HepG2 (cell line): ENCODE measurements at regions not wholly inside any gene's neighbourhood (a gene's known extent, or its start where the extent isn't known, plus 50 kb on each side); places are given as distances from the start of the nearest gene placed in this dataset.

ENCODE experiments used
- CREB1 ChIP-seq, 2 experiments: fragments of 450-650 bp in 1 of 2; IDR thresholded peaks; 2 replicates each; pipeline ENCODE4 v1.6.1; 2016 to 2017; ENCODE audit warnings: control low read depth in 1 of 2, mild to moderate bottlenecking in 1 of 2, missing compliant biosample characterization in 1 of 2, missing genetic modification characterization in 1 of 2
- FOXA3 ChIP-seq: IDR thresholded peaks from 2 replicates; pipeline ENCODE4 v1.6.1; 2016; ENCODE audit warnings: missing genetic modification reagents, missing compliant biosample characterization
- KLF15 ChIP-seq: sonication (generic); formaldehyde crosslinking; IDR thresholded peaks from 2 replicates; pipeline ENCODE4 v1.8.1; 2023; ENCODE audit warnings: borderline replicate concordance, mild to moderate bottlenecking, inconsistent platforms, missing genetic modification reagents, mixed read lengths
- MYC ChIP-seq: sonication (generic); formaldehyde crosslinking; IDR thresholded peaks from 2 replicates; pipeline ENCODE4 v1.9.0; 2021; ENCODE audit warnings: missing genetic modification reagents, borderline replicate concordance
- NCOR1 ChIP-seq: fragments of 200-600 bp; sonication (generic); IDR thresholded peaks from 2 replicates; pipeline ENCODE4 v1.7.0; 2017; ENCODE audit warnings: antibody characterized with exemption, low read length, borderline replicate concordance
- NONO ChIP-seq, 2 experiments: fragments of 450-650 bp in 1 of 2; sonication (generic) in 1 of 2; formaldehyde crosslinking in 1 of 2; IDR thresholded peaks in 1 of 2; conservative IDR thresholded peaks in 1 of 2; 2 replicates each; pipeline versions ENCODE4 v1.6.1 to v1.8.0; 2017 to 2022; ENCODE audit warnings: mild to moderate bottlenecking in 1 of 2, missing genetic modification reagents in 1 of 2, moderate library complexity in 1 of 2
- TCF7 ChIP-seq: sonication (generic); IDR thresholded peaks from 2 replicates; pipeline ENCODE4 v1.6.1; 2016; ENCODE audit warnings: antibody characterized with exemption, low read depth
- TF ChIP-seq, protein P1 (sequence below): sonication (generic); formaldehyde crosslinking; IDR thresholded peaks from 2 replicates; pipeline ENCODE4 v1.5.1; 2020; ENCODE audit warnings: missing genetic modification reagents, mild to moderate bottlenecking, borderline replicate concordance
- TF ChIP-seq, protein P2 (sequence below): sonication (generic); formaldehyde crosslinking; IDR thresholded peaks from 2 replicates; pipeline ENCODE4 v1.8.0; 2022; ENCODE audit warnings: mild to moderate bottlenecking, missing genetic modification reagents, borderline replicate concordance
- TF ChIP-seq, protein P3 (sequence below): sonication (generic); formaldehyde crosslinking; IDR thresholded peaks from 2 replicates; pipeline ENCODE4 v1.8.0; 2022; ENCODE audit warnings: mild to moderate bottlenecking, missing genetic modification reagents

DNA sequence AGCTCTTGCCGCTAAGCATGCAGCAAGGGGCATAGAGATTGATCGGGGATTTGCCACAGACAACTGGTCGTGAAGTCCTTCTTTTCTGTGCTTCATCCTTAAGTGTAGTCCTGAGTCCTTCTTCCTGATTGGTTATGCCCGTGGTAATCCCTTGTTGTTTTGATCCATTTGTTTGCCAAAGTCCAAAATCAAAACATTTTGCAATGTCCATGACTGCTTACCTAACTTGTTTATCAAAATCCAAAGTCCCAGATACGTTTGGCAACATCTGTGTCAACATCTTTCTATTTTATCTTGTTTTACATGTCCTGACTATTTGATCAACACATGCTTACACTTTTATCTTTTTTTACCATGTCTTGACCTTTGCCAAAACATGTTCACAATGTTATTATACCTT, 229.0 kb upstream of the ZNF804A start (continued):
- TF ChIP-seq, protein P1, sequence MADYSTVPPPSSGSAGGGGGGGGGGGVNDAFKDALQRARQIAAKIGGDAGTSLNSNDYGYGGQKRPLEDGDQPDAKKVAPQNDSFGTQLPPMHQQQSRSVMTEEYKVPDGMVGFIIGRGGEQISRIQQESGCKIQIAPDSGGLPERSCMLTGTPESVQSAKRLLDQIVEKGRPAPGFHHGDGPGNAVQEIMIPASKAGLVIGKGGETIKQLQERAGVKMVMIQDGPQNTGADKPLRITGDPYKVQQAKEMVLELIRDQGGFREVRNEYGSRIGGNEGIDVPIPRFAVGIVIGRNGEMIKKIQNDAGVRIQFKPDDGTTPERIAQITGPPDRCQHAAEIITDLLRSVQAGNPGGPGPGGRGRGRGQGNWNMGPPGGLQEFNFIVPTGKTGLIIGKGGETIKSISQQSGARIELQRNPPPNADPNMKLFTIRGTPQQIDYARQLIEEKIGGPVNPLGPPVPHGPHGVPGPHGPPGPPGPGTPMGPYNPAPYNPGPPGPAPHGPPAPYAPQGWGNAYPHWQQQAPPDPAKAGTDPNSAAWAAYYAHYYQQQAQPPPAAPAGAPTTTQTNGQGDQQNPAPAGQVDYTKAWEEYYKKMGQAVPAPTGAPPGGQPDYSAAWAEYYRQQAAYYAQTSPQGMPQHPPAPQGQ (CRISPR knock-in tag), result no peak
- TF ChIP-seq FOXA3 (peak; percentile 57; the same call in 1 of the 2 replicates), NONO (IDR thresholded peaks at IDR 0.05) (no peak), NONO (CRISPR knock-in tag; conservative IDR thresholded peaks at IDR 0.05) (no peak), CREB1 (IDR thresholded peaks at IDR 0.05) (no peak), CREB1 (CRISPR knock-in tag; IDR thresholded peaks at IDR 0.05) (no peak), NCOR1 (0 out of 2 replicates have a peak, but pooled peaks have one; percentile 41), TCF7 (0 out of 2 replicates have a peak, but pooled peaks have one; percentile 28), MYC (CRISPR knock-in tag) (no peak), KLF15 (CRISPR knock-in tag) (no peak)
- TF ChIP-seq, protein P2, sequence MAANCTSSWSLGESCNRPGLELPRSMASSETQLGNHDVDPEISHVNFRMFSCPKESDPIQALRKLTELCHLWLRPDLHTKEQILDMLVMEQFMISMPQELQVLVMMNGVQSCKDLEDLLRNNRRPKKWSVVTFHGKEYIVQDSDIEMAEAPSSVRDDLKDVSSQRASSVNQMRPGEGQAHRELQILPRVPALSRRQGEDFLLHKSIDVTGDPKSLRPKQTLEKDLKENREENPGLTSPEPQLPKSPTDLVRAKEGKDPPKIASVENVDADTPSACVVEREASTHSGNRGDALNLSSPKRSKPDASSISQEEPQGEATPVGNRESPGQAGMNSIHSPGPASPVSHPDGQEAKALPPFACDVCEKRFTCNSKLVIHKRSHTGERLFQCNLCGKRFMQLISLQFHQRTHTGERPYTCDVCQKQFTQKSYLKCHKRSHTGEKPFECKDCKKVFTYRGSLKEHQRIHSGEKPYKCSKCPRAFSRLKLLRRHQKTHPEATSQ, result no peak
- TF ChIP-seq, protein P3, sequence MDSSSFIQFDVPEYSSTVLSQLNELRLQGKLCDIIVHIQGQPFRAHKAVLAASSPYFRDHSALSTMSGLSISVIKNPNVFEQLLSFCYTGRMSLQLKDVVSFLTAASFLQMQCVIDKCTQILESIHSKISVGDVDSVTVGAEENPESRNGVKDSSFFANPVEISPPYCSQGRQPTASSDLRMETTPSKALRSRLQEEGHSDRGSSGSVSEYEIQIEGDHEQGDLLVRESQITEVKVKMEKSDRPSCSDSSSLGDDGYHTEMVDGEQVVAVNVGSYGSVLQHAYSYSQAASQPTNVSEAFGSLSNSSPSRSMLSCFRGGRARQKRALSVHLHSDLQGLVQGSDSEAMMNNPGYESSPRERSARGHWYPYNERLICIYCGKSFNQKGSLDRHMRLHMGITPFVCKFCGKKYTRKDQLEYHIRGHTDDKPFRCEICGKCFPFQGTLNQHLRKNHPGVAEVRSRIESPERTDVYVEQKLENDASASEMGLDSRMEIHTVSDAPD (CRISPR knock-in tag), result no peak
